ENCODE measurements at regions not wholly inside any gene's neighbourhood (a gene's known extent, or its start where the extent isn't known, plus 50 kb on each side); places are given as distances from the start of the nearest gene placed in this dataset.

- H3K9me3 Mint-ChIP-seq = no peaks in the 10 kb centered on the region
- Histone ChIP-seq H3K4me3 (ENCODE audit: control insufficient read depth in 1 of 2, extremely low read depth in 1 of 2, low read length in 1 of 2) (peak overlapping the region in 1 of 2 donors; percentile 45), H3K36me3 (ENCODE audit: control insufficient read depth in 2 of 2, extremely low read depth in 1 of 2, insufficient read depth in 1 of 2, low read length in 1 of 2) (no peaks in the 10 kb centered on the region), H3K4me1 (ENCODE audit: control insufficient read depth in 1 of 2, extremely low read depth in 1 of 2, insufficient read depth in 2 of 2, low read length in 2 of 2) (no peaks in the 10 kb centered on the region), H3K27ac (ENCODE audit: low read length) (no peak overlapping the region), H3K9me3 (no peaks in the 10 kb centered on the region), H3K27me3 (replicated peaks in 1 of 2; ENCODE audit: control insufficient read depth in 2 of 2, extremely low read depth in 1 of 2, insufficient read depth in 2 of 2, low read length in 1 of 2) (no peaks in the 10 kb centered on the region)
- ATAC-seq (replicated peaks in 1 of 4) = no peak
- peak overlapping the region; percentile 36 to 74 for H3K27ac Mint-ChIP-seq
- H3K27me3 Mint-ChIP-seq = no peaks in the 10 kb centered on the region
- H3K4me1 Mint-ChIP-seq = peaks cover 10 to 12% (median 11%) of the 10 kb centered on the region in 3 donors
- ChIA-PET CTCF (no interaction called here), POLR2A (no interaction called here)
- no peaks in the 10 kb centered on the region for H3K36me3 Mint-ChIP-seq
- H3K4me3 Mint-ChIP-seq = peak overlapping the region; percentile 74 to 81 (median 74)
- 80% methylated on average over 1 of the region's 2 CpGs for whole genome bisulfite sequencing (ENCODE audit: insufficient coverage)
- no peak for DNase-seq
Measured at GRCh38 chr2:193348055-193348454, 1153.3 kb upstream of the TMEFF2 start.

GRCh38 chr2:193336781-193337180, 1142.0 kb upstream of the TMEFF2 start:
- no CpG with 5 or more reads among the region's 1 CpG for WGBS (ENCODE audit: insufficient coverage)
- CTCF ChIA-PET = no interaction called here
- H3K36me3 Mint-ChIP-seq = no peaks in the 10 kb centered on the region
- ATAC-seq (replicated peaks in 1 of 4) = no peak
- no peak overlapping the region for H3K4me3 Mint-ChIP-seq
- Histone ChIP-seq H3K4me1 (ENCODE audit: control insufficient read depth in 1 of 2, extremely low read depth in 1 of 2, insufficient read depth in 2 of 2, low read length in 2 of 2) (no peaks in the 10 kb centered on the region), H3K27ac (ENCODE audit: low read length) (no peak overlapping the region), H3K4me3 (ENCODE audit: control insufficient read depth in 1 of 2, extremely low read depth in 1 of 2, low read length in 1 of 2) (no peak overlapping the region), H3K9me3 (no peaks in the 10 kb centered on the region), H3K27me3 (replicated peaks in 1 of 2; ENCODE audit: control insufficient read depth in 2 of 2, extremely low read depth in 1 of 2, insufficient read depth in 2 of 2, low read length in 1 of 2) (no peaks in the 10 kb centered on the region), H3K36me3 (ENCODE audit: control insufficient read depth in 2 of 2, extremely low read depth in 1 of 2, insufficient read depth in 1 of 2, low read length in 1 of 2) (no peaks in the 10 kb centered on the region)
- no peak overlapping the region for H3K27ac Mint-ChIP-seq
- no peak for DNase-seq
- H3K4me1 Mint-ChIP-seq = no peaks in the 10 kb centered on the region
- H3K27me3 Mint-ChIP-seq = peaks cover 0 to 2% of the 10 kb centered on the region in 2 donors
- H3K9me3 Mint-ChIP-seq = no peaks in the 10 kb centered on the region
- POLR2A ChIA-PET = no interaction called here

GRCh38 chr2:193334401-193334800, 1139.7 kb upstream of the TMEFF2 start:
- H3K4me3 ChIP-seq (ENCODE audit: control insufficient read depth in 1 of 2, extremely low read depth in 1 of 2, low read length in 1 of 2) = no peak overlapping the region
- H3K27ac ChIP-seq (ENCODE audit: low read length) = no peak overlapping the region
- Mint-ChIP-seq H3K27ac (no peak overlapping the region), H3K4me3 (no peak overlapping the region), H3K36me3 (no peaks in the 10 kb centered on the region), H3K9me3 (peaks cover 0 to 4% (median 0%) of the 10 kb centered on the region in 3 donors), H3K27me3 (peaks cover 0 to under 1% of the 10 kb centered on the region in 2 donors), H3K4me1 (peaks cover 0 to 4% (median 2%) of the 10 kb centered on the region in 3 donors)
- DNase-seq (no peak), ATAC-seq (replicated peaks in 1 of 4) (no peak)
- no peaks in the 10 kb centered on the region for H3K9me3 ChIP-seq
- H3K4me1 ChIP-seq (ENCODE audit: control insufficient read depth in 1 of 2, extremely low read depth in 1 of 2, insufficient read depth in 2 of 2, low read length in 2 of 2) = no peaks in the 10 kb centered on the region
- CTCF ChIA-PET = no interaction called here
- POLR2A ChIA-PET = no interaction called here
- H3K36me3 ChIP-seq (ENCODE audit: control insufficient read depth in 2 of 2, extremely low read depth in 1 of 2, insufficient read depth in 1 of 2, low read length in 1 of 2) = no peaks in the 10 kb centered on the region
- no CpG with 5 or more reads among the region's 1 CpG for WGBS (ENCODE audit: insufficient coverage)
- H3K27me3 ChIP-seq (replicated peaks in 1 of 2; ENCODE audit: control insufficient read depth in 2 of 2, extremely low read depth in 1 of 2, insufficient read depth in 2 of 2, low read length in 1 of 2) = no peaks in the 10 kb centered on the region

- Mint-ChIP-seq H3K9me3 (peaks cover 0 to 4% (median 0%) of the 10 kb centered on the region in 3 donors), H3K4me3 (no peak overlapping the region), H3K36me3 (no peaks in the 10 kb centered on the region), H3K27me3 (no peaks in the 10 kb centered on the region), H3K4me1 (peaks cover 0 to 4% (median 2%) of the 10 kb centered on the region in 3 donors), H3K27ac (no peak overlapping the region)
- DNase-seq (no peak), ATAC-seq (replicated peaks in 1 of 4) (no peak)
- no peaks in the 10 kb centered on the region for H3K9me3 ChIP-seq
- no peak overlapping the region for H3K4me3 ChIP-seq (ENCODE audit: control insufficient read depth in 1 of 2, extremely low read depth in 1 of 2, low read length in 1 of 2)
- H3K36me3 ChIP-seq (ENCODE audit: control insufficient read depth in 2 of 2, extremely low read depth in 1 of 2, insufficient read depth in 1 of 2, low read length in 1 of 2) = no peaks in the 10 kb centered on the region
- POLR2A ChIA-PET = no interaction called here
- no peaks in the 10 kb centered on the region for H3K4me1 ChIP-seq (ENCODE audit: control insufficient read depth in 1 of 2, extremely low read depth in 1 of 2, insufficient read depth in 2 of 2, low read length in 2 of 2)
- WGBS (ENCODE audit: insufficient coverage) = no CpG with 5 or more reads among the region's 3 CpGs
- no peak overlapping the region for H3K27ac ChIP-seq (ENCODE audit: low read length)
- no peaks in the 10 kb centered on the region for H3K27me3 ChIP-seq (replicated peaks in 1 of 2; ENCODE audit: control insufficient read depth in 2 of 2, extremely low read depth in 1 of 2, insufficient read depth in 2 of 2, low read length in 1 of 2)
- CTCF ChIA-PET = no interaction called here
Measured at GRCh38 chr2:193333539-193333938, 1138.8 kb upstream of the TMEFF2 start.

- no peak overlapping the region for H3K4me3 ChIP-seq (ENCODE audit: control insufficient read depth in 1 of 2, extremely low read depth in 1 of 2, low read length in 1 of 2)
- no peak overlapping the region for H3K27ac Mint-ChIP-seq
- ATAC-seq (replicated peaks in 1 of 4) (no peak), DNase-seq (no peak)
- H3K4me1 ChIP-seq (ENCODE audit: control insufficient read depth in 1 of 2, extremely low read depth in 1 of 2, insufficient read depth in 2 of 2, low read length in 2 of 2) = no peaks in the 10 kb centered on the region
- no peaks in the 10 kb centered on the region for H3K9me3 ChIP-seq
- no peak overlapping the region for H3K27ac ChIP-seq (ENCODE audit: low read length)
- no peak overlapping the region for H3K4me3 Mint-ChIP-seq
- H3K27me3 ChIP-seq (replicated peaks in 1 of 2; ENCODE audit: control insufficient read depth in 2 of 2, extremely low read depth in 1 of 2, insufficient read depth in 2 of 2, low read length in 1 of 2) = no peaks in the 10 kb centered on the region
- H3K9me3 Mint-ChIP-seq = peaks cover 0 to 4% (median 0%) of the 10 kb centered on the region in 3 donors
- H3K36me3 Mint-ChIP-seq = no peaks in the 10 kb centered on the region
- H3K36me3 ChIP-seq (ENCODE audit: control insufficient read depth in 2 of 2, extremely low read depth in 1 of 2, insufficient read depth in 1 of 2, low read length in 1 of 2) = no peaks in the 10 kb centered on the region
- CTCF ChIA-PET = no interaction called here
- POLR2A ChIA-PET = no interaction called here
- WGBS (ENCODE audit: insufficient coverage) = 82% methylated on average over 1 of the region's 1 CpG
- H3K27me3 Mint-ChIP-seq = no peaks in the 10 kb centered on the region
- peaks cover 0 to 4% (median 2%) of the 10 kb centered on the region in 3 donors for H3K4me1 Mint-ChIP-seq
Measured at GRCh38 chr2:193332941-193333340, 1138.2 kb upstream of the TMEFF2 start.

- Histone ChIP-seq H3K27me3 (replicated peaks in 1 of 2; ENCODE audit: control insufficient read depth in 2 of 2, extremely low read depth in 1 of 2, insufficient read depth in 2 of 2, low read length in 1 of 2) (no peaks in the 10 kb centered on the region), H3K36me3 (ENCODE audit: control insufficient read depth in 2 of 2, extremely low read depth in 1 of 2, insufficient read depth in 1 of 2, low read length in 1 of 2) (no peaks in the 10 kb centered on the region), H3K4me3 (ENCODE audit: control insufficient read depth in 1 of 2, extremely low read depth in 1 of 2, low read length in 1 of 2) (no peak overlapping the region), H3K4me1 (ENCODE audit: control insufficient read depth in 1 of 2, extremely low read depth in 1 of 2, insufficient read depth in 2 of 2, low read length in 2 of 2) (no peaks in the 10 kb centered on the region), H3K27ac (ENCODE audit: low read length) (no peak overlapping the region), H3K9me3 (no peaks in the 10 kb centered on the region)
- H3K27ac Mint-ChIP-seq = no peak overlapping the region
- DNase-seq (no peak), ATAC-seq (replicated peaks in 1 of 4) (no peak)
- no peaks in the 10 kb centered on the region for H3K36me3 Mint-ChIP-seq
- peaks cover 0 to 4% (median 2%) of the 10 kb centered on the region in 3 donors for H3K4me1 Mint-ChIP-seq
- H3K9me3 Mint-ChIP-seq = peaks cover 0 to 4% (median 0%) of the 10 kb centered on the region in 3 donors
- POLR2A ChIA-PET = no interaction called here
- no peaks in the 10 kb centered on the region for H3K27me3 Mint-ChIP-seq
- WGBS (ENCODE audit: insufficient coverage) = no CpG with 5 or more reads among the region's 4 CpGs
- CTCF ChIA-PET = no interaction called here
- H3K4me3 Mint-ChIP-seq = no peak overlapping the region
Measured at GRCh38 chr2:193331676-193332075, 1136.9 kb upstream of the TMEFF2 start.

GRCh38 chr2:193326296-193326695, 1131.6 kb upstream of the TMEFF2 start:
- no peaks in the 10 kb centered on the region for H3K27me3 ChIP-seq (replicated peaks in 1 of 2; ENCODE audit: control insufficient read depth in 2 of 2, extremely low read depth in 1 of 2, insufficient read depth in 2 of 2, low read length in 1 of 2)
- no peak for ATAC-seq (replicated peaks in 1 of 4)
- no CpG with 5 or more reads among the region's 4 CpGs for WGBS (ENCODE audit: insufficient coverage)
- peaks cover 0 to 4% (median 0%) of the 10 kb centered on the region in 3 donors for H3K9me3 Mint-ChIP-seq
- no peaks in the 10 kb centered on the region for H3K4me1 ChIP-seq (ENCODE audit: control insufficient read depth in 1 of 2, extremely low read depth in 1 of 2, insufficient read depth in 2 of 2, low read length in 2 of 2)
- H3K36me3 Mint-ChIP-seq = no peaks in the 10 kb centered on the region
- H3K4me3 Mint-ChIP-seq = no peak overlapping the region
- no peak overlapping the region for H3K27ac Mint-ChIP-seq
- no peaks in the 10 kb centered on the region for H3K9me3 ChIP-seq
- H3K27ac ChIP-seq (ENCODE audit: low read length) = no peak overlapping the region
- H3K36me3 ChIP-seq (ENCODE audit: control insufficient read depth in 2 of 2, extremely low read depth in 1 of 2, insufficient read depth in 1 of 2, low read length in 1 of 2) = no peaks in the 10 kb centered on the region
- CTCF ChIA-PET = no interaction called here
- POLR2A ChIA-PET = no interaction called here
- H3K4me1 Mint-ChIP-seq = no peaks in the 10 kb centered on the region
- no peaks in the 10 kb centered on the region for H3K27me3 Mint-ChIP-seq
- no peak overlapping the region for H3K4me3 ChIP-seq (ENCODE audit: control insufficient read depth in 1 of 2, extremely low read depth in 1 of 2, low read length in 1 of 2)
- no peak for DNase-seq

Measured in T-cell (primary cell).